GM18505 (cell line): ENCODE measurements at regions not wholly inside any gene's neighbourhood (a gene's known extent, or its start where the extent isn't known, plus 50 kb on each side); places are given as distances from the start of the nearest gene placed in this dataset.

Experiments used
- ATAC-seq: cut with Tn5 transposase; IDR thresholded peaks from one replicate; pipeline ENCODE4 v1.9.1; 2021; ENCODE audit not compliant: unreplicated experiment
- POLR2A ChIP-seq: IDR thresholded peaks from 4 replicates; pipeline ENCODE4 v1.6.1; 2011; ENCODE audit warnings: borderline replicate concordance; ENCODE audit not compliant: insufficient read depth, insufficient read length; ENCODE audit errors: extremely low read depth

GRCh38 chr2:41337956-41338355 is 709.9 kb upstream of the PKDCC start:
- no peak for TF ChIP-seq POLR2A
- no peak for ATAC-seq

- ATAC-seq: no peak
- TF ChIP-seq POLR2A: no peak
These were observed 703.3 kb upstream of the PKDCC start for GRCh38 chr2:41344529-41344928.

- TF ChIP-seq POLR2A: no peak
- ATAC-seq: no peak
These were observed 694.8 kb upstream of the PKDCC start for GRCh38 chr2:41353060-41353459.

- no peak for TF ChIP-seq POLR2A
- ATAC-seq: no peak
These were observed 692.0 kb upstream of the PKDCC start for GRCh38 chr2:41355794-41356193.

- ATAC-seq: no peak
- no peak for TF ChIP-seq POLR2A
These were observed 683.0 kb upstream of the PKDCC start for GRCh38 chr2:41364842-41365241.

- TF ChIP-seq POLR2A: no peak
- ATAC-seq: no peak
These were observed 671.9 kb upstream of the PKDCC start for GRCh38 chr2:41375901-41376300.

GRCh38 chr2:41377837-41378236 is 670.0 kb upstream of the PKDCC start:
- ATAC-seq: no peak

GRCh38 chr2:41378420-41378819 is 669.4 kb upstream of the PKDCC start:
- TF ChIP-seq POLR2A: no peak
- no peak for ATAC-seq

More at GRCh38 chr2:41377837-41378236, 670.0 kb upstream of the PKDCC start:
- TF ChIP-seq POLR2A: no peak

- ATAC-seq: no peak
- no peak for TF ChIP-seq POLR2A
These were observed 668.2 kb upstream of the PKDCC start for GRCh38 chr2:41379496-41380221.

- no peak for ATAC-seq
- TF ChIP-seq POLR2A: no peak
These were observed 666.1 kb upstream of the PKDCC start for GRCh38 chr2:41381701-41382100.

GRCh38 chr2:41387519-41387918 is 660.3 kb upstream of the PKDCC start:
- no peak for ATAC-seq
- TF ChIP-seq POLR2A: no peak

- TF ChIP-seq POLR2A: no peak
- no peak for ATAC-seq
These were observed 654.2 kb upstream of the PKDCC start for GRCh38 chr2:41393621-41394020.

- TF ChIP-seq POLR2A: no peak
- no peak for ATAC-seq
These were observed 653.3 kb upstream of the PKDCC start for GRCh38 chr2:41394541-41394940.

- no peak for ATAC-seq
- no peak for TF ChIP-seq POLR2A
These were observed 652.1 kb upstream of the PKDCC start for GRCh38 chr2:41395692-41396091.
